PC-9 (cell line): ENCODE measurements at regions not wholly inside any gene's neighbourhood (a gene's known extent, or its start where the extent isn't known, plus 50 kb on each side); places are given as distances from the start of the nearest gene placed in this dataset.

Source experiments
- CTCF ChIP-seq: fragments of 200-600 bp; sonication (generic); conservative IDR thresholded peaks from 2 replicates; pipeline ENCODE4 v1.6.1; 2017; ENCODE audit warnings: mixed run types, antibody characterized with exemption, mild to moderate bottlenecking, moderate library complexity
- EZH2 ChIP-seq: fragments of 200-600 bp; sonication (generic); IDR thresholded peaks from 2 replicates; pipeline ENCODE4 v1.8.0; 2017; ENCODE audit warnings: antibody characterized with exemption, low read depth

GRCh38 chr9:89731262-89732182, 126.7 kb downstream of the GADD45G start:
- TF ChIP-seq CTCF (no peak), EZH2 (no peak)
